Astrocyte (in vitro differentiated cells and primary cell): ENCODE measurements at regions not wholly inside any gene's neighbourhood (a gene's known extent, or its start where the extent isn't known, plus 50 kb on each side); places are given as distances from the start of the nearest gene placed in this dataset.

Source experiments
- DNase-seq: peaks from one replicate; pipeline ENCODE4 v3.0.0-alpha.2; 2010; ENCODE audit warnings: low read depth
- FAIRE-seq: peaks from 2 replicates; lab custom pipeline; 2011; peaks lifted over from hg19 to GRCh38; lab: Jason Lieb, UNC
- H2AFZ ChIP-seq: 2 replicates; pipeline ENCODE4 v1.6.0; 2012; ENCODE audit warnings: low read depth, low read length, inconsistent platforms
- H3K27ac ChIP-seq: 2 replicates; pipeline ENCODE4 v1.5.1; 2011; ENCODE audit warnings: low read depth, low read length, inconsistent platforms
- H3K27me3 ChIP-seq: 2 replicates; pipeline ENCODE4 v1.6.0; 2011; ENCODE audit warnings: low read length, inconsistent platforms; ENCODE audit not compliant: insufficient read depth
- H3K36me3 ChIP-seq: 2 replicates; pipeline ENCODE4 v1.5.1; 2011; ENCODE audit warnings: low read length, inconsistent platforms; ENCODE audit not compliant: insufficient read depth
- H3K4me1 ChIP-seq: 2 replicates; pipeline ENCODE4 v1.5.1; 2011; ENCODE audit warnings: low read length, inconsistent platforms; ENCODE audit not compliant: insufficient read depth
- H3K4me2 ChIP-seq: 2 replicates; pipeline ENCODE4 v1.6.0; 2012; ENCODE audit warnings: low read length, inconsistent platforms
- H3K4me3 ChIP-seq: 2 replicates; pipeline ENCODE4 v1.5.1; 2011; ENCODE audit warnings: low read depth, mild to moderate bottlenecking, low read length, inconsistent platforms; ENCODE audit not compliant: insufficient read depth
- H3K79me2 ChIP-seq: 2 replicates; pipeline ENCODE4 v1.6.0; 2012; ENCODE audit warnings: mild to moderate bottlenecking, low read length, inconsistent platforms; ENCODE audit not compliant: insufficient read depth
- H3K9ac ChIP-seq: 2 replicates; pipeline ENCODE4 v1.6.0; 2012; ENCODE audit warnings: mild to moderate bottlenecking, low read length, inconsistent platforms
- H3K9me3 ChIP-seq: 2 replicates; pipeline ENCODE4 v1.5.1; 2012; ENCODE audit warnings: low read depth, mild to moderate bottlenecking, low read length, inconsistent platforms; ENCODE audit not compliant: insufficient read depth
- H4K20me1 ChIP-seq: 2 replicates; pipeline ENCODE4 v1.6.0; 2012; ENCODE audit warnings: low read length, inconsistent platforms; ENCODE audit not compliant: insufficient read depth
- H3K27ac Mint-ChIP-seq: one replicate; pipeline ENCODE4 v1.8.0; 2021; ENCODE audit warnings: mild to moderate bottlenecking, mixed read lengths; ENCODE audit not compliant: unreplicated experiment
- H3K27me3 Mint-ChIP-seq: one replicate; pipeline ENCODE4 v1.8.0; 2021; ENCODE audit warnings: low read depth, mixed read lengths; ENCODE audit not compliant: unreplicated experiment
- H3K36me3 Mint-ChIP-seq: one replicate; pipeline ENCODE4 v1.8.0; 2021; ENCODE audit warnings: low read depth, mixed read lengths; ENCODE audit not compliant: unreplicated experiment
- H3K4me1 Mint-ChIP-seq: one replicate; pipeline ENCODE4 v1.8.0; 2021; ENCODE audit warnings: low read depth, mixed read lengths; ENCODE audit not compliant: unreplicated experiment
- H3K4me3 Mint-ChIP-seq: one replicate; pipeline ENCODE4 v1.8.0; 2021; ENCODE audit warnings: mild to moderate bottlenecking, moderate library complexity, mixed read lengths; ENCODE audit not compliant: unreplicated experiment
- H3K9me3 Mint-ChIP-seq: one replicate; pipeline ENCODE4 v1.8.0; 2021; ENCODE audit warnings: mild to moderate bottlenecking, mixed read lengths; ENCODE audit not compliant: unreplicated experiment
- EZH2 ChIP-seq: IDR thresholded peaks from 2 replicates; pipeline ENCODE4 v1.6.1; 2012; ENCODE audit warnings: mild to moderate bottlenecking, low read length, inconsistent platforms; ENCODE audit not compliant: insufficient read depth
- TF ChIP-seq, protein P1 (sequence below): IDR thresholded peaks from 2 replicates; pipeline ENCODE4 v1.5.1; 2011; ENCODE audit warnings: low read depth, mild to moderate bottlenecking, inconsistent platforms, low read length, moderate library complexity; ENCODE audit not compliant: insufficient read depth

DNA sequence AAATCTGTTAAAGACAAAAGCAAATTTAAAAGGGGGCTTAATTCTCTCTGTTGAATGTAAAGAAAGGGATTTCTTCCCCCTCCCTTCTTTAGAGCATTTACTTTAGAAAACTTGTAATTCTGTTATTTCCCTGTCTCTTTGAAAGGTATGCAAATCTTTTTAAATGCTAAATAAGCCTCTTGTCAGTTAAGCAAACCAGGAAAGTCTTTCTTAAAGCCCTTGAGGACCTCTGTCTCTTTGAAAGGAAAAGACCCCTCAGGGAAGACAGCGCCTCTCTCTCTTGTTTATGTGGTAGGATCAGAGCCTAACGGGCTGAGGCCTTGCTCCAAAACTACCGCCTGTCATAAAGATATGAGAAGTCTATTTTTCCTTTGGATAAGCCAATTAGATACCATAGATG is 139.9 kb upstream of the CDH7 start:
- Histone ChIP-seq H3K27ac (no peak overlapping the region), H3K36me3 (no peaks in the 10 kb centered on the region), H3K4me3 (no peak overlapping the region), H3K27me3 (no peaks in the 10 kb centered on the region), H3K9ac (no peak overlapping the region), H3K9me3 (no peaks in the 10 kb centered on the region), H2AFZ (no peak overlapping the region), H4K20me1 (no peaks in the 10 kb centered on the region), H3K4me2 (no peak overlapping the region), H3K4me1 (no peaks in the 10 kb centered on the region), H3K79me2 (no peaks in the 10 kb centered on the region)
- Mint-ChIP-seq H3K27ac (no peak overlapping the region), H3K27me3 (no peaks in the 10 kb centered on the region), H3K36me3 (no peaks in the 10 kb centered on the region), H3K4me3 (no peak overlapping the region), H3K4me1 (no peaks in the 10 kb centered on the region), H3K9me3 (no peaks in the 10 kb centered on the region)
- DNase-seq = no peak
- TF ChIP-seq EZH2 = no peak
- TF ChIP-seq, protein P1, sequence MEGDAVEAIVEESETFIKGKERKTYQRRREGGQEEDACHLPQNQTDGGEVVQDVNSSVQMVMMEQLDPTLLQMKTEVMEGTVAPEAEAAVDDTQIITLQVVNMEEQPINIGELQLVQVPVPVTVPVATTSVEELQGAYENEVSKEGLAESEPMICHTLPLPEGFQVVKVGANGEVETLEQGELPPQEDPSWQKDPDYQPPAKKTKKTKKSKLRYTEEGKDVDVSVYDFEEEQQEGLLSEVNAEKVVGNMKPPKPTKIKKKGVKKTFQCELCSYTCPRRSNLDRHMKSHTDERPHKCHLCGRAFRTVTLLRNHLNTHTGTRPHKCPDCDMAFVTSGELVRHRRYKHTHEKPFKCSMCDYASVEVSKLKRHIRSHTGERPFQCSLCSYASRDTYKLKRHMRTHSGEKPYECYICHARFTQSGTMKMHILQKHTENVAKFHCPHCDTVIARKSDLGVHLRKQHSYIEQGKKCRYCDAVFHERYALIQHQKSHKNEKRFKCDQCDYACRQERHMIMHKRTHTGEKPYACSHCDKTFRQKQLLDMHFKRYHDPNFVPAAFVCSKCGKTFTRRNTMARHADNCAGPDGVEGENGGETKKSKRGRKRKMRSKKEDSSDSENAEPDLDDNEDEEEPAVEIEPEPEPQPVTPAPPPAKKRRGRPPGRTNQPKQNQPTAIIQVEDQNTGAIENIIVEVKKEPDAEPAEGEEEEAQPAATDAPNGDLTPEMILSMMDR = no peak
- FAIRE-seq = no peak

- Mint-ChIP-seq H3K36me3 (no peaks in the 10 kb centered on the region), H3K9me3 (no peaks in the 10 kb centered on the region), H3K27me3 (no peaks in the 10 kb centered on the region), H3K4me3 (no peak overlapping the region), H3K4me1 (no peaks in the 10 kb centered on the region), H3K27ac (no peak overlapping the region)
- H3K36me3 ChIP-seq = no peaks in the 10 kb centered on the region
- no peak overlapping the region for H3K4me2 ChIP-seq
- TF ChIP-seq, protein P1 = no peak
- TF ChIP-seq EZH2 = no peak
- H2AFZ ChIP-seq = no peak overlapping the region
- H4K20me1 ChIP-seq = no peaks in the 10 kb centered on the region
- no peaks in the 10 kb centered on the region for H3K79me2 ChIP-seq
- DNase-seq (no peak), FAIRE-seq (no peak)
- H3K27ac ChIP-seq = no peak overlapping the region
- no peaks in the 10 kb centered on the region for H3K9me3 ChIP-seq
- no peaks in the 10 kb centered on the region for H3K4me1 ChIP-seq
- no peak overlapping the region for H3K9ac ChIP-seq
- no peaks in the 10 kb centered on the region for H3K27me3 ChIP-seq
- H3K4me3 ChIP-seq = no peak overlapping the region
Measured at GRCh38 chr18:65608471-65608870, 142.3 kb upstream of the CDH7 start.

- no peak overlapping the region for H3K4me2 ChIP-seq
- H3K79me2 ChIP-seq = no peaks in the 10 kb centered on the region
- Mint-ChIP-seq H3K4me3 (no peak overlapping the region), H3K9me3 (no peaks in the 10 kb centered on the region), H3K27me3 (no peaks in the 10 kb centered on the region), H3K36me3 (no peaks in the 10 kb centered on the region), H3K27ac (no peak overlapping the region), H3K4me1 (no peaks in the 10 kb centered on the region)
- no peaks in the 10 kb centered on the region for H3K9me3 ChIP-seq
- no peaks in the 10 kb centered on the region for H4K20me1 ChIP-seq
- H3K36me3 ChIP-seq = no peaks in the 10 kb centered on the region
- no peak overlapping the region for H2AFZ ChIP-seq
- no peak overlapping the region for H3K4me3 ChIP-seq
- H3K27ac ChIP-seq = no peak overlapping the region
- TF ChIP-seq EZH2 = no peak
- TF ChIP-seq, protein P1 = no peak
- H3K27me3 ChIP-seq = no peaks in the 10 kb centered on the region
- DNase-seq (no peak), FAIRE-seq (no peak)
- no peaks in the 10 kb centered on the region for H3K4me1 ChIP-seq
- no peak overlapping the region for H3K9ac ChIP-seq
Measured at GRCh38 chr18:65607161-65607560, 143.7 kb upstream of the CDH7 start.
